IPS DF 4.7 (cell line): ENCODE measurements at regions not wholly inside any gene's neighbourhood (a gene's known extent, or its start where the extent isn't known, plus 50 kb on each side); places are given as distances from the start of the nearest gene placed in this dataset.

Experiments used
- DNase-seq: peaks from one replicate; pipeline ENCODE4 v3.0.0-alpha.2; 2013; ENCODE audit warnings: low spot score; ENCODE audit errors: extremely low read depth

DNA sequence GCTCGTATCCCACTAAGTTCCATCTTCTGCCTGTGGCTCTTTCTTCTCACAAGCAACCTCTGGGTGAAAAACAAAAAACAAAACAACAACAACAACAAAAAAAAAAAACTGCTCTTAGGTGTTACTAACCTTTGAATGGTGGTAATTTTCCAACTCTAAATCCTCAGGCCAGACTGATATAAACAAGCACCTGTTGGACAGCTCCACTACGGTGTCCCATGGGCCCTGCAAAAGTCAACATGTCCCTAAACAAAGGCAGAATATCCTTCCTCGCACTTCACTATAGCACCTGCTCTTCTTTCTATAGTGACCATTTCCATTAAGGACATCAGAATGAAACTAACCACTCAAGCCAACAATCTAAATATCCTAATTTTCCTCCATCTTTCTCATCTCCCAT is 54.6 kb upstream of the PARM1 start:
- no peak for DNase-seq

DNA sequence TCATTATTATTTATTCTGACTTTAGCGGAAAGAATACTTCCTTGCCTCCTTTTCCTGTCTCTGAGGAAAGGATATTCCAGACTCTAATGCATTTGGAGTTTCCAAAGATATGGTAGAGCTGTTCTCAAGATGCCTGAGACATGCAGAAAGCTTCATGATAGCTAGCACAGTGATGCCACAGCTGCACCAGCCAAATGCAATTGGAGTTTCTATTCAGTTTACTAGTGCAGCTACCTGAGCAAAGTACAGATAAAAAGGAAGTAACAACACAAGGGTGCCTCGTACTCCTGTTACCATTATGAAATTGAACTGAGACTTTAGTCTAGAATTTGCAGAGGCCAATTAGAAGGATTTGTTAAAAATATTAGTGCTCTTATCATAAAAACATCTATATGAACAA is 57.5 kb upstream of the PARM1 start:
- DNase-seq = no peak

DNA sequence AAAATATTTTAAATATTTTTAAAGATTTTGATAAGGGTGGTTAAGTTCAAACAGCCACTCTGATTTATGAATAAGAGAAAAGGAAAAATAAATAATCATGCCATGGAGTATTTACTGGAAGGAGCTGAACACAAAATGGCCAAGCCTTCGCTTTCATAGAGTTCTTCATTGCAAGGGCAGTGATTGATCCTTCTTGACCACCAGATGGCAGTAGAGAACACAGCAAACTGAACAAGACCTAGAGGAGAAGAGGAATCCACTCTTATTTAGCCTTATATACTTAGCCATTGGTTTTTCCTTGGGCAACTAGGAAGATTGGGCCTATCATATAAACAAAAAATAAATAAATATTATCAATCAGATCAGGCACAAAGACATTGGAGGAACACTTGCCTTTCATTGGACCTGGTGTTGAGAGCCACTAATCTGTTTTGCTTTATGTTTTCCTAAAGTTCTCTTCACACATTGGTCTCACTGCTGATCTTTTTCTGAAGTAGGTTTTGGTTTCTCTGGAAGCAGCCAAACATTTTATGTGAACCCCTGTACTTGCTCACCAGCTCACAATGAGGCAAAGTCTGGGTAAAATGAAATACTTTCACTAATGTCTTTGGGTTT is 58.1 kb upstream of the PARM1 start:
- DNase-seq = peak; percentile 68

DNA sequence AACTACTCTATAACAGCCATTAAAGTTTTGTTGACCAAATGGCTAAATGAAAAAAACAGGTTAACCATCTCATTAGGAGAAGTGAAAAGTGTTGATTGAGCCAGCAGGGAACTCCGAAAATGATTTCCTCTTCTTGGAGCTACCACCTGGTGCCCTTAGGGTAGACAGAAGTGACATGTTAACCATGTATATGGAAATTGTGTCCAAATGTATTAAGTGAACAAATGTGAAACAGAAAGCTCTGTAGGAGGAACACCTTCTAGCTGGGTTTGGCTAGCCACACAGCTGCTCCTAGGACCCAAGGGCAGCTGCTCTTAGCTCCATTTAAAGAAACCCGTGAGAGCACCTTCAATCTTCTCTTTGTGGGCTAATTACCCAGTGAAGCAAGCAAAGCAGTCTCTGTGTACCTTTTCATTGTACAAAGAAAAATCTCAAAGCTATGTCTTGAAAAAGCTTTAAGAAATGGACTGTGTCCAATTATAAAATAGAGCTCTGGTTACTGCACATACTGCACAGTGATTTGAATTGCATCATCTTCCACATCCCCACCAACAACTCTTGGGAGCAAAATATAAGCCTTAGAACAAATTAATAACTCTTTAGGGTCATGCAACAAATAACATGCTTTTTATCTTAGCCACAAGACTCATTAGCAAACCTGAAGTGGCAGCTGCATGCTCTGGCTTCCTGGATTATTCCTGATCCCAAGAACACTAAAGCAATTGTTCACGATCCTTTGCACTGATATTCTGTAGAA is 59.2 kb upstream of the PARM1 start:
- no peak for DNase-seq

DNA sequence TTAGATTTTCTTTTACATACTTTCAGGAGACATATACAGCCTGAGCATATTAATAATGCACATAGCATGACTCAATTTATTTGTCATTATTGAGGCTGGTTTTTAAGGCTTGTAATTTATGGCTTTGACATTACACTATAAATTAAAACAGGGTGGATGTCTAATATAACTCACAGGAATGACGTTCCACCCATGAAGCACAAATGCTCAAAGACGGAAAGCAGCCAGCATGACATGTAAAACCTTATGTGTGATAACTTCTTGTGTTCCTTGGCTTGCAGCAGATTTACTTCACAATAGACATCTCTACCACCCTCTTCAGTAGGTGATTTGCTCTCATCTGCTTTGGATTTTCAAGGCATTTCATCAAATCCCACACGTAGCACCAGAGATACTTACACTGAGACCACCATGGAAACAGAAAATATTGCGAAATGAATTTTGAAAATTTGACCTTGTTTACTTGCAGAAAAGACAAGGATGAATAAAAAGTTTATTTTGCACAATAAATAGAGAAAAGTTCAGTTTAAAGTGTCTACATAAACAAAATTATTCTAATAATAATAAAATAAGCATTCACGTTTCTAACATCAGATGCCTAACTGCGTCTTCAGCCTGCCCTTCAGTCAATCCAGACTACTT is 64.7 kb upstream of the BTC start:
- DNase-seq = no peak

DNA sequence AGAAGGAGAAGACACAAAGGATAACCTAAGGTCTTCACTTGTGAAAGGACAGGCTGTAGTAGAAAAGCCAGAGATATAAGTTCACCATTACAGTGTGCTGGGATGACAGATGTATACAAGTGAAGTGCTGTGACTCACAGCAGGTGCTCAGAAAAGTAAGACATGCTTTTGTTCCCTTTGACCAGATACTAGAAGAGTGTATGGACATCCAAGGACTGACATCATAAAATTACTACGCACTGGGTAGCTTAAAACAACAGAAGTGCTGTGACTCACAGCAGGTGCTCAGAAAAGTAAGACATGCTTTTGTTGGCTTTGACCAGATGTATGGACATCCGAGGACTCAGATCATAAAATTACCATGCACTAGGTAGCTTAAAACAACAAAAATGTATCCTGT is 61.6 kb upstream of the BTC start:
- DNase-seq = no peak

DNA sequence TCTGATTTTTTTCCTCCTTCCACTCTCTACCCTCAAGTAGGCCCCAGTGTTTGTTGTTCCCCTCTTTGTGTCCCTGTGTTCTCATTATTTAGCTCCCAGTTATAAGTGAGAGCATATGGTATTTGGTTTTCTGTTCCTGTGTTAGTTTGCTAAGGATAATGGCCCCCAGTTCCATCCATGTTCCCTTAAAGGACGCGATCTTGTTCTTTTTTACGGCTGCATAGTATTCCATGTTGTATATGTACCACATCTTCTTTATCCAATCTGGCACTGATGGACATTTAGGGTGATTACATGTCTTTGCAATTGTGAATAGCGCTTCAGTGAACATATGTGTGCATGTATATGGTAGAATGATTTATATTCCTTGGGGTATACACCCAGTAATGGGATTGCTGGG is 54.5 kb upstream of the BTC start:
- DNase-seq = no peak

DNA sequence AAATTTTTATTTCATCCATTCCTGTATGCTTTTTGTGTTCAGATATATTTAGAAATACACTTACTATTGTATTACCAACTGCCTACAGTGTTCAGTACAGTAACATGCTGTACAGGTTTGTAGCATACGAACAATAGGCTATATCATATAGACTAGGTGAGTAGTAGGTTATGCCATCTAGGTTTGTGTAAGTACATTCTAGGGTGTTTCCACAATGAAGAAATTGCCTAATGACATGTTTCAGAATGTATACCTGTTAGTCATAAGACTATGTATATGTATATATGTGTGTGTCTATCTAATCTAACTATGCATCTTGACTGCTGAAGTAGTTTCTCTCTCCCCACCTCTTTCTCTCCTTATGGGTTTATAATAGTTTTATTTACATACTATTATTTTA is 51.5 kb upstream of the BTC start:
- DNase-seq = no peak
